PC-3 (cell line): ENCODE measurements at regions not wholly inside any gene's neighbourhood (a gene's known extent, or its start where the extent isn't known, plus 50 kb on each side); places are given as distances from the start of the nearest gene placed in this dataset.

Experiments used
- ATAC-seq: fragments of 200-7000 bp; cut with Tn5 transposase; 2 replicates; pipeline ENCODE4 v1.9.1; 2020; ENCODE audit warnings: mild to moderate bottlenecking, moderate library complexity
- BruUV-seq: library from RNA; stranded (reverse); fragments of 400-500 nt; replicated peaks from 2 replicates; lab custom pipeline; 2021; lab: Mats Ljungman, UMichigan
- CTCF ChIA-PET: fragments of 300-600 bp; sonication (Branson Sonifier 250); formaldehyde crosslinking; loops from one replicate; lab custom pipeline; 2022; ENCODE audit warnings: antibody characterized with exemption; lab: Charles Lee
- POLR2A ChIA-PET: fragments of 300-600 bp; sonication (Branson Sonifier 250); formaldehyde crosslinking; loops from one replicate; lab custom pipeline; 2022; ENCODE audit warnings: antibody characterized with exemption; ENCODE audit not compliant: unreplicated experiment; lab: Charles Lee
- DNase-seq: peaks from one replicate; pipeline ENCODE4 v3.0.0-alpha.2; 2015
- H2AFZ ChIP-seq: fragments of 300-600 bp; sonication (generic); 2 replicates; pipeline ENCODE4 v1.6.0; 2016; ENCODE audit warnings: antibody characterized with exemption, low read length
- H3F3A ChIP-seq: fragments of 300-600 bp; sonication (generic); one replicate; pipeline ENCODE4 v1.6.0; 2017; ENCODE audit warnings: antibody characterized with exemption, low read length, control low read depth, mild to moderate bottlenecking; ENCODE audit not compliant: unreplicated experiment
- H3K27ac ChIP-seq: fragments of 300-600 bp; sonication (generic); 2 replicates; pipeline ENCODE4 v1.5.1; 2016; ENCODE audit warnings: mild to moderate bottlenecking, low read length
- H3K27me3 ChIP-seq: fragments of 300-600 bp; sonication (generic); 2 replicates; pipeline ENCODE4 v1.6.1; 2016; ENCODE audit warnings: low read length, mixed read lengths
- H3K36me3 ChIP-seq: fragments of 300-600 bp; sonication (generic); 2 replicates; pipeline ENCODE4 v1.6.1; 2016; ENCODE audit warnings: low read depth, mixed run types, low read length, mixed read lengths
- H3K4me1 ChIP-seq: fragments of 300-600 bp; sonication (generic); 2 replicates; pipeline ENCODE4 v1.5.1; 2016; ENCODE audit warnings: low read length; ENCODE audit not compliant: insufficient read depth
- H3K4me2 ChIP-seq: fragments of 300-600 bp; sonication (generic); 2 replicates; pipeline ENCODE4 v1.6.0; 2016; ENCODE audit warnings: low read length
- H3K4me3 ChIP-seq: fragments of 300-600 bp; sonication (generic); 2 replicates; pipeline ENCODE4 v1.5.1; 2016; ENCODE audit warnings: mild to moderate bottlenecking, low read length, mixed read lengths
- H3K79me2 ChIP-seq: fragments of 300-600 bp; sonication (generic); 2 replicates; pipeline ENCODE4 v1.6.1; 2017; ENCODE audit warnings: low read length, mixed read lengths
- H3K9ac ChIP-seq: fragments of 300-600 bp; sonication (generic); 2 replicates; pipeline ENCODE4 v1.6.0; 2016; ENCODE audit warnings: mild to moderate bottlenecking, low read length
- H3K9me2 ChIP-seq: fragments of 300-600 bp; sonication (generic); replicated peaks from 2 replicates; pipeline ENCODE4 v1.6.1; 2016; ENCODE audit warnings: mixed run types, low read length, mixed read lengths
- H3K9me3 ChIP-seq: fragments of 300-600 bp; sonication (generic); 2 replicates; pipeline ENCODE4 v1.6.1; 2016; ENCODE audit warnings: low read length, mixed read lengths
- H4K20me1 ChIP-seq: fragments of 300-600 bp; sonication (generic); 2 replicates; pipeline ENCODE4 v1.6.1; 2016; ENCODE audit warnings: low read length, mixed read lengths
- CTCF ChIP-seq: fragments of 300-600 bp; sonication (generic); conservative IDR thresholded peaks from 2 replicates; pipeline ENCODE4 v1.5.1; 2017; ENCODE audit warnings: antibody characterized with exemption, low read depth, mild to moderate bottlenecking, low read length
- EZH2 ChIP-seq: fragments of 300-600 bp; sonication (generic); IDR thresholded peaks from one replicate; pipeline ENCODE4 v1.6.1; 2017; ENCODE audit warnings: antibody characterized with exemption, mild to moderate bottlenecking, low read length; ENCODE audit not compliant: unreplicated experiment
- EZH2phosphoT487 ChIP-seq: fragments of 300-600 bp; sonication (generic); IDR thresholded peaks from 2 replicates; pipeline ENCODE4 v1.6.1; 2018; ENCODE audit warnings: mild to moderate bottlenecking, antibody characterized with exemption, low read length, borderline replicate concordance
- intact Hi-C: fragments of 100-400 bp; cut with micrococcal nuclease; formaldehyde crosslinking; loops from 2 replicates; pipeline ENCODE4 v1.9.0; 2023

GRCh38 chr19:28309070-28309469 is 903.9 kb downstream of the UQCRFS1 start:
- TF ChIP-seq EZH2phosphoT487 = no peak
- no peak for TF ChIP-seq CTCF
- no peak for TF ChIP-seq EZH2
- Histone ChIP-seq H3K79me2 (no peaks in the 10 kb centered on the region), H3K9ac (no peak overlapping the region), H3K9me2 (no peaks in the 10 kb centered on the region), H3K9me3 (no peaks in the 10 kb centered on the region), H3K27me3 (no peaks in the 10 kb centered on the region), H4K20me1 (no peaks in the 10 kb centered on the region), H3K4me2 (no peak overlapping the region), H2AFZ (no peak overlapping the region), H3K27ac (no peak overlapping the region), H3F3A (no peaks in the 10 kb centered on the region), H3K36me3 (no peaks in the 10 kb centered on the region), H3K4me3 (no peak overlapping the region), H3K4me1 (no peaks in the 10 kb centered on the region)
- DNase-seq (no peak), ATAC-seq (no peak)
- no TSS peak for BruUV-seq
- ChIA-PET CTCF (no interaction called here), POLR2A (no interaction called here)
- intact Hi-C loops = no loop called here

GRCh38 chr19:28307963-28308362 is 905.0 kb downstream of the UQCRFS1 start:
- intact Hi-C loops = no loop called here

GRCh38 chr19:28307487-28307886 is 905.5 kb downstream of the UQCRFS1 start:
- DNase-seq = no peak
- Histone ChIP-seq H3K4me3 (no peak overlapping the region), H3K36me3 (no peaks in the 10 kb centered on the region), H3K4me2 (no peak overlapping the region), H3K9me3 (no peaks in the 10 kb centered on the region), H3K9me2 (no peaks in the 10 kb centered on the region), H3K27ac (no peak overlapping the region), H3F3A (no peaks in the 10 kb centered on the region), H3K9ac (no peak overlapping the region), H3K27me3 (no peaks in the 10 kb centered on the region), H3K79me2 (no peaks in the 10 kb centered on the region), H4K20me1 (no peaks in the 10 kb centered on the region), H3K4me1 (no peaks in the 10 kb centered on the region), H2AFZ (no peak overlapping the region)
- ChIA-PET CTCF (no interaction called here), POLR2A (no interaction called here)
- BruUV-seq = no TSS peak
- ATAC-seq = no peak
- intact Hi-C loops = no loop called here
- TF ChIP-seq EZH2 (no peak), CTCF (no peak), EZH2phosphoT487 (no peak)

More at GRCh38 chr19:28307963-28308362, 905.0 kb downstream of the UQCRFS1 start:
- no TSS peak for BruUV-seq
- H3K9me3 ChIP-seq = no peaks in the 10 kb centered on the region
- H2AFZ ChIP-seq = no peak overlapping the region
- CTCF ChIA-PET = no interaction called here
- no peak overlapping the region for H3K9ac ChIP-seq
- H3K79me2 ChIP-seq = no peaks in the 10 kb centered on the region
- no peaks in the 10 kb centered on the region for H4K20me1 ChIP-seq
- no peak overlapping the region for H3K4me2 ChIP-seq
- H3F3A ChIP-seq = no peaks in the 10 kb centered on the region
- no peaks in the 10 kb centered on the region for H3K36me3 ChIP-seq
- DNase-seq (no peak), ATAC-seq (no peak)
- POLR2A ChIA-PET = no interaction called here
- H3K27me3 ChIP-seq = no peaks in the 10 kb centered on the region
- TF ChIP-seq EZH2 (no peak), CTCF (no peak), EZH2phosphoT487 (no peak)
- H3K4me3 ChIP-seq = no peak overlapping the region
- H3K4me1 ChIP-seq = no peaks in the 10 kb centered on the region
- no peak overlapping the region for H3K27ac ChIP-seq
- H3K9me2 ChIP-seq = no peaks in the 10 kb centered on the region
